Central memory CD8-positive, alpha-beta T cell (primary cell): ENCODE measurements at regions not wholly inside any gene's neighbourhood (a gene's known extent, or its start where the extent isn't known, plus 50 kb on each side); places are given as distances from the start of the nearest gene placed in this dataset.

ENCODE experiments used
- ATAC-seq: fragments of 150-1000 bp; cut with Tn5 transposase; replicated peaks from 2 replicates; pipeline ENCODE4 v1.10.0; 2022; ENCODE audit warnings: mild to moderate bottlenecking, moderate FRiP score, moderate number of reproducible peaks; ENCODE audit not compliant: poor library complexity, severe bottlenecking; ENCODE audit errors: extremely low read depth
- DNase-seq, 2 donors: peaks; one replicate each; pipeline ENCODE4 v3.0.0; 2021; ENCODE audit warnings: low spot score in 2 of 2
- H3K27ac Mint-ChIP-seq: one replicate; pipeline ENCODE4 v1.8.0; 2022; ENCODE audit warnings: low read depth, mild to moderate bottlenecking, moderate library complexity, mixed read lengths
- H3K27me3 Mint-ChIP-seq: one replicate; pipeline ENCODE4 v1.8.0; 2022; ENCODE audit warnings: mixed read lengths
- H3K36me3 Mint-ChIP-seq: one replicate; pipeline ENCODE4 v1.8.0; 2022; ENCODE audit warnings: mild to moderate bottlenecking, moderate library complexity, mixed read lengths; ENCODE audit not compliant: insufficient read depth
- H3K4me1 Mint-ChIP-seq: one replicate; pipeline ENCODE4 v1.8.0; 2022; ENCODE audit warnings: mixed read lengths
- H3K4me3 Mint-ChIP-seq: one replicate; pipeline ENCODE4 v1.8.0; 2022; ENCODE audit warnings: mild to moderate bottlenecking, moderate library complexity, mixed read lengths
- H3K9me3 Mint-ChIP-seq: one replicate; pipeline ENCODE4 v1.8.0; 2022; ENCODE audit warnings: mixed read lengths

DNA sequence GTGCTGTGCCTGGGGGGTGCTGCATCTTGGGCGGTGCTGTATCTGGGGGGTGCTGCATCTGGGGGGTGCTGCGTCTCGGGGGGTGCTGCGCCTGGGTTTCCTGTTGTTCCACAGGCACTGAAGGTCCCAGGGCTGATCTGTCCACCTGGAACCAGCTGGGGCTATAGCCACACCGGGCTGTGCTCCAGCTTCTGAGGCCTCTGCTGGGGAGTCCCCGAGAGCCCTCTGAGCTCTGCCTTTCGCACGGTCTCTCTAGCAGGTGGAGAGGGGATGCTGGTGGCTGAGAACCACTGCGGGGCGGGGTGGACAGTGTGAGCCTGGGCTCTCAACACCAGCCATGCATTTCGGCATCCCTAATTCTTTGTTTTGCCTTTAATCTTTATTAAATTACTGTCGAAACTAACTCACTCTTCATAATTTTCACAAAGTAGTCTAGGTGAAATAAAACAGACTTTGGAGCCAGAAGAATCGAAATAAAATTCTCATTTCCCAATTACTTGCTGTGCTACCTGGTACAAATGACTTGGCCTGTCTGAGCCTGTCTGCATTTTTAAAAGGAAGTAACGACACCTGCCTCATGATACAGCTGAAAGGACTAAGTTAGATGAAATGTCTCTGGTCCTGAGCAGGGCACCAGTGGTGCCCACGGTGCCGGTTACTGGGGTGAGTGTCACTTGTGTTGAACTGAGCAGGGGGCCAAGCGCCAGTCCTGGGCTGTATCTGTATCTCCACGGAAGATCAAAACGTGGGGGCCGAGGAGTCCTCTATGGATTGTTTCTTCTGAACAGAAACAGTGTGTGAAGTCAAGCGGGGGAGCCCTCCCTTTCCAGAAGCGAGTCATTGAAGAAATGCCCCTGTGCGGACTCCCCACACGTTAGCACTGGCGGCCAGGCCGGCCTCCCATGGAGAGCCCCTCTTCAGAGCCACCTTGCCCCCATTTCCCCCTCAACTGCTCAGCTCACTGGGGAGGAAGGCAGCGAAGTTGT, 142.0 kb downstream of the ASB1 start:
- H3K4me1 Mint-ChIP-seq, result no peaks in the 10 kb centered on the region
- H3K27me3 Mint-ChIP-seq, result peaks cover 19% of the 10 kb centered on the region
- no peak overlapping the region for H3K4me3 Mint-ChIP-seq
- H3K27ac Mint-ChIP-seq, result no peak overlapping the region
- ATAC-seq (no peak), DNase-seq (no peak)
- no peaks in the 10 kb centered on the region for H3K36me3 Mint-ChIP-seq
- no peaks in the 10 kb centered on the region for H3K9me3 Mint-ChIP-seq

DNA sequence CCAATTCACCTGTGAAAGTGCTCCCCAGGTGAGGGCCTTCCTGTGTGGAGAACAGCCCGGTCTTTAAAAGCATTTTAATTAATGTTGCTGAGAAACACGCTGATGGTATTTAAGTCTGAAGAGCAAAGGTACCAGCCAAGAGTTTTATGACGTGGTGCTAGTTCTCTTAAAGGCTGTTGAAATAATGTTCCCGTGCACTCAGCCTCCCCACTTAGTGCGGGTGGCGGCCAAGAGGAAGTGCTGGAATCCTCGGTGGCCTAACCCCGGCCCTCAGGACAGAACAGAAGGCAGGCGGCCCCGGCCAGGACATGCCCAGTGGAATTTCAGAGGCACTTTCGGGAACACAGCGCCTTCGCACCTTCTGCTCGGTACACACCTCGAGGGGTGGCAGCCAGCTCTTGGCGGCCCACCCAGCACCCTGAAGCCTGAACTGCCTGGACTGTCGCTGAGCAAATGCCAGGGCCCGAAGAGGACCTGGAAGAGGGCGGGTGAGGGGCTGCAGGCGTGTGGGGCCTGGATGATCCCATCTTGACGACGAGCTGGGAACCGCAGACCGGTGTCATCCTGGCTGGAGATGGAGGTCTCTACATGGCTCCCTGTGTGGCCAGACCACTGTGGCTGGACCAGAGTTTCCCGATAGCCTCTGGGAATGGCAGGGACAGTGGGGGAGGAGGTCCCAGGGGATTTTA, 142.9 kb downstream of the ASB1 start:
- no peak for ATAC-seq
- no peak overlapping the region for H3K27ac Mint-ChIP-seq
- no peaks in the 10 kb centered on the region for H3K36me3 Mint-ChIP-seq
- no peak for DNase-seq
- H3K4me1 Mint-ChIP-seq, result no peaks in the 10 kb centered on the region
- peaks cover 19% of the 10 kb centered on the region for H3K27me3 Mint-ChIP-seq
- no peak overlapping the region for H3K4me3 Mint-ChIP-seq
- H3K9me3 Mint-ChIP-seq, result no peaks in the 10 kb centered on the region

DNA sequence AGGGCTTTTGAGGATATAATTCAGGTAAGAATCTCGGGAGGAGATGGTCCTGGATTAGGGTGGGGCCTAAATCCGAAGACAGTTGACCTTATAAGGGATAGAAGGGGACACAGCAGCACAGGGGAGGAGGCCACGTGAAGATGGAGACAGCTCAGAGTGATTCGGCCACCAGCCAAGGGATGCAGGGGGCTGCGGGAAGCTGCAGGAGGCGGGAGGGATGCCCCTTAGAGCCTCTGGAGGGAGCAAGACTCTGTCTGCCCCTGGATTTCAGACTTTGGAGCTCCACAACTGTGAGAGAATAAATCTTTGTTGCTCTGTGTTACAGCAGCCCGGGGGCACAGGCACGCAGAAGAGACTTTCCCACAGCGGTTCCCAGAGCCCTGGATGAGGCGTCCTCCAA, 143.7 kb downstream of the ASB1 start:
- Mint-ChIP-seq H3K36me3 (no peaks in the 10 kb centered on the region), H3K4me3 (no peak overlapping the region), H3K27ac (no peak overlapping the region), H3K9me3 (no peaks in the 10 kb centered on the region), H3K4me1 (no peaks in the 10 kb centered on the region), H3K27me3 (peaks cover 19% of the 10 kb centered on the region)
- no peak for DNase-seq
- no peak for ATAC-seq

DNA sequence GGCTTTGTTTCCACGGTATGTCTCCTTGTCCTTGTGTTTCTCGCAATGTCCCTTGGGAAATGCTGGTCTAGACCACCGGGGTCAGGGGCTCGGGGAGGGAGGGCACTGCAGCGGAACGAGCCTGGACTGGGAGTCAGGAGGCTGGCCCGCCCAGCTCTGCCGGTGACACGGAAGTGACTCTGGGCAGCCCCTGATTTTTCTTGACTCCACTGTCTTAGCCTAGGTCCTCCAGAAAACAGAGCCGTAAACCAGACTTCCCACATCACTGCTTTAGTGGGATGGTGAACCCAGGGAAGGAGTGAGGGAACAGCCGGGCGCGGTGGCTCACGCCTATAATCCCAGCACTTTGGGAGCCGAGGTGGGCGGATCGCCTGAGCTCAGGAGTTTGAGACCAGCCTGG, 144.2 kb downstream of the ASB1 start:
- Mint-ChIP-seq H3K36me3 (no peaks in the 10 kb centered on the region), H3K27ac (no peak overlapping the region), H3K4me3 (no peak overlapping the region), H3K9me3 (no peaks in the 10 kb centered on the region), H3K4me1 (no peaks in the 10 kb centered on the region), H3K27me3 (peaks cover 19% of the 10 kb centered on the region)
- DNase-seq, result no peak
- ATAC-seq, result no peak

DNA sequence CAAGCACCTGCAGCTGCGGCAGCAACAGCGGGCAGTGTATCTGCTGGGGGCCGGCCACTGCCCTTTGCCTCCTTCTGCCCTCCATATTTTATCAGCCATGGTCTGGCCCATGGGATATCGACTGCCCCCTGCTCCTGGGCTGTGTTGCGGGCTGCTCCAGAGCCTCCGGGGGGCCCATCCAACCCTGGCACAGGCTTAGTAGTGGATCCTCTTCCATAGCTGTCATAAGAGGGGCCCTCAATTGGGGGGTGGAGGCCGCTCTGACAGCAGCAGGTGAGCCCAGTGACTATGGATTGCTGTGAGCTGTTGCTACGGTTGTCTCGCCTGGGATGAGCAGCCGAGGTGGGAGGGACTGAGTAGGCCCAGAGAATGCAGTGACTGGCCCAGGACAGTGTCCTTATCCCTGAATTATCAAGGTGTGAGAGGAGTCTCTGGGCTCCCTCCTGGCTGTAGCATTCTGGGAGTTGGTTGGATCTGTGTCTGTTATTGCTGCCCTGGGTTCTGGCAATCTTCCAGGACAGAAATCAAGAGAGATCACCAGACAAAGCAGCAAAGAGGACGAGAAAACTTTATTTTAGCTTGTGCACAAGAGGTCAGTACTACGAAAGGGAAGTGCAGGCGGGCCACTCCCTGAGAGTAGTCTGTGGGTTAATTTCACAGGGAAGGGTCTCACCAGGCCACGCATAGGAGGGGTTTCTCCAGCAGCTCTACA, 145.1 kb downstream of the ASB1 start:
- DNase-seq, result no peak
- Mint-ChIP-seq H3K4me1 (no peaks in the 10 kb centered on the region), H3K27ac (no peak overlapping the region), H3K4me3 (no peak overlapping the region), H3K9me3 (no peaks in the 10 kb centered on the region), H3K27me3 (peaks cover 19% of the 10 kb centered on the region), H3K36me3 (no peaks in the 10 kb centered on the region)
- ATAC-seq, result no peak

DNA sequence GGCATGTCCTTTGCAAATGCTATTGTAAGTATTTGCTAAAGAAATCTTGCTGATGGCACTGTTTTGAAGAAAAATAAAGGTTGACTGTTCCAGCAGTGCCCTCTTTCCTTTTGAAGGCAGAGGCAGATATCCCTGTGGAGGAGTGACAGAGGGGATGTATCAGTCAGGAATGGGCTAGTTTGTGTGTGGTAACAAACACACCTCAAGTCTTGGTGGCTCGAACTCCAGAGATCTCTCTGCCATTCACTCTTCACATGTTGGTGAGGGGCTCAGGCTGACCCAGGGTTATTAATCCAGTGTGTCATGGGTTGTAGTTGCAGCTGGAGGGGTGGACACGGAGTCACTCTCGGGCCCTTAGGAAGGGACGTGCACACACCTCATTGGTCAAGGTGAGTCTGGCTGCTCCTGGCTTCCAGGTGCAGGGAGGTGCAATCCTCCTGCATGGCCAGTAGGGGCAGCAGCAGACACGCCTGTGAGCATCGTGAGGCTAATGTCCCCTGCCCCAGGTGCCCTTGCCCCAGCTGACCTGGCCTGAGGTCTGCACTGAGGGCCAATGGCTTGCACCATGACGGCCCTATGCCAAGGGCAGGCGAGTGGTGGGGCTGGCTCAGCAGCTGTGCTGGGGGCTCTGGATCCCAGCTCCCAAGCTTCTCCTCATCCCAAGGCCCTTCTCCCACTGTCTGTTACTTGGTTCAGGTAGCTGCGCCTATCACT, 146.5 kb downstream of the ASB1 start:
- H3K27me3 Mint-ChIP-seq, result peaks cover 19% of the 10 kb centered on the region
- no peak for ATAC-seq
- H3K9me3 Mint-ChIP-seq, result no peaks in the 10 kb centered on the region
- DNase-seq, result no peak
- no peaks in the 10 kb centered on the region for H3K4me1 Mint-ChIP-seq
- no peak overlapping the region for H3K27ac Mint-ChIP-seq
- no peak overlapping the region for H3K4me3 Mint-ChIP-seq
- H3K36me3 Mint-ChIP-seq, result no peaks in the 10 kb centered on the region

DNA sequence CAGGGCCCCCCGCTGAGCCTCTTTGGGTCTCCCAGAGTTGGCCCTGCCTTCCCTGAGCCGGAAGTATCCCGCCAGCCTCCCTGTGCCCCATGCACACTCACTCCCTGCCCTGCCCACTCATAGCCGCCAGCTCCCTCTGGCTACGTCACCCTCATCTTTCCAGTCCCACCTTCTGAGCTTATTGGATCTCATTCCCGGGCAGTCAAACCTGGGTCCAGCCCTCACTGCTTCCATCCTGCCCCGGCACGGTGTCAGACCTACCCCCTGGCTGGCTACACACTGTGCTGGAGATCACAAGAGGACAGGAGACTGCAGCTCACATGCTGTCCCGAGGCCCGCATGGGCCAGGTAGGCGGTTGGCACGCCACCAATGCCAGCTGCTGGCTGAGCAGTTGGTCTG, 147.2 kb downstream of the ASB1 start:
- Mint-ChIP-seq H3K27me3 (peaks cover 14% of the 10 kb centered on the region), H3K4me1 (no peaks in the 10 kb centered on the region), H3K9me3 (no peaks in the 10 kb centered on the region), H3K36me3 (no peaks in the 10 kb centered on the region), H3K4me3 (no peak overlapping the region), H3K27ac (no peak overlapping the region)
- DNase-seq (no peak), ATAC-seq (no peak)

DNA sequence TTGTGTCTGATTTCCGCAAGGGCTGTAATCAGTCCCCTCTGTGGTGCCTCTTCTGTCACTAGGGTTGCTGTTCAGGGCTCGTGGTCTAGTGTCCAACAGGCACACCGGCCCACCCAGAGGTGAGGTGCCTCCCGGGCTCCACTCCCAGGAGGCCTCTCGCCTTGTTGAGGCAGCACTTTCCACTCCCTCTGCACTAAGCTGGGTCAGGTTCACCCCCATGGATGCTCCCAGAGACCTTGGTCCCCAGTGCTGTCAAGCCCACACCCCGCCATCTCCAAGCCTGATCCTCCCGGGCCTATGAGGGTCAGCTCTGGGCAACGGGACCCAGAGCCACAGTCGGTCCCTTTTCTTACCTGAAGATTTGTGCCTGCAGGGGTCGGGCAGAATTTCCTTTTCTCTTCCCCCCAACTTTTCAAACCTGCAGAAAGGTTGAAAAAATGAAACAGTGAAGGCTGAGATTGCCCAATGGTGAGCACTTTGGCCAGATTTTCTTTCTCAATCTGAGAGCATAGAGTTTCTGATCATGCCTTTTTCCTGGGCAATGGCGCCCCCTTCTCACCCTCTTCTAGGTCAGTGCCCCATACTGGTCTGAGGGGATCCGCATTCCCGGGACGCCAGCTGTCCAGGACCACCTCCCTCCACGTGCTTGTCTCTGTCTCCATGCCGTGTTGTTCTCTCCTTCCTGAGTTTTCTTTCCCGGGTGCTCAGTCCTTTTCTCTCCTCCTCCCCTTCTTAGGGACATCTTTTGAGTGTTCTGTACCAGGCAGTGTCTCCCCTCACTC, 148.0 kb downstream of the ASB1 start:
- no peaks in the 10 kb centered on the region for H3K4me1 Mint-ChIP-seq
- no peaks in the 10 kb centered on the region for H3K36me3 Mint-ChIP-seq
- ATAC-seq (no peak), DNase-seq (no peak)
- H3K27ac Mint-ChIP-seq, result no peak overlapping the region
- H3K27me3 Mint-ChIP-seq, result peaks cover 16% of the 10 kb centered on the region
- H3K4me3 Mint-ChIP-seq, result no peak overlapping the region
- H3K9me3 Mint-ChIP-seq, result no peaks in the 10 kb centered on the region

DNA sequence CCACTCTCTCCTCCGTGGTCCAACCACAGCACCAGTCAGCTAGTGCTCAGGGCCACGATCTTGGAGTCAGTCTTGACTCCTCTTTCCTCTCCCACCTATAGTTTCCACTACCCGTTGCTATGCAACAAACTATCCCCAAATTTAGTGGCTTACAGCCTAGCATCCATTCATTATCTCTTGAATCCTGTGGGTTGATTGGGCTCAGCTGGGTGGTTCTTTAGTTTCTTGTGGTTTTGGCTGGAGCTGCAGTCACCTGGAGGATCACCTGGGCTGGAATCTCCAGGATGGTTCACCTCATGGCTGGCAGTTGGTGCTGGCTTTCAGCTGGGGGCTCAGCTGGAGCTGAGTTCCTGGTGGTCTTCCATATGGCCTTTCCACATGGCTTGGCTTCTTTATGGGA, 149.9 kb downstream of the ASB1 start:
- Mint-ChIP-seq H3K27me3 (peaks cover 17% of the 10 kb centered on the region), H3K4me3 (no peak overlapping the region), H3K9me3 (no peaks in the 10 kb centered on the region), H3K27ac (no peak overlapping the region), H3K36me3 (no peaks in the 10 kb centered on the region), H3K4me1 (no peaks in the 10 kb centered on the region)
- ATAC-seq (no peak), DNase-seq (no peak)

DNA sequence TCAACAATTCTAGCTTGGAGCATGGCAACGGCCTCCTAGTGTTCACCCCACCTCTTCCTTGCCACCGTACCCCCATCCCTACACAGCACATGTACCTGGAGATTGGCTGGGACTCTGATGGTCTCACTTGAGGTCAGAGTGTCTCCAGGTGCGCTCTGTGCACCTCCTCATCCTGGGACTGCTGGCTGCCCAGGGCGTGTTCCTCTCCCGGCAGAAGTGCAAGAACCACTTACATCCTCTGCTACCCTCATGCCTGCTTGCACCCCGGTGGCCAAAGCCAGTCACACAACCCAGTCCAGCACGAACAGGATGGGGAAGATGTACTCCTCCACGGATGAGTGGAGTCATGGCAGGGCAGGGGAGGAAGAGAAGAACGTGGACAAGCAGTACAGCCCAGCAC, 151.5 kb downstream of the ASB1 start:
- no peaks in the 10 kb centered on the region for H3K4me1 Mint-ChIP-seq
- ATAC-seq (no peak), DNase-seq (no peak)
- H3K36me3 Mint-ChIP-seq, result no peaks in the 10 kb centered on the region
- H3K27ac Mint-ChIP-seq, result no peak overlapping the region
- peaks cover 17% of the 10 kb centered on the region for H3K27me3 Mint-ChIP-seq
- no peaks in the 10 kb centered on the region for H3K9me3 Mint-ChIP-seq
- H3K4me3 Mint-ChIP-seq, result no peak overlapping the region

DNA sequence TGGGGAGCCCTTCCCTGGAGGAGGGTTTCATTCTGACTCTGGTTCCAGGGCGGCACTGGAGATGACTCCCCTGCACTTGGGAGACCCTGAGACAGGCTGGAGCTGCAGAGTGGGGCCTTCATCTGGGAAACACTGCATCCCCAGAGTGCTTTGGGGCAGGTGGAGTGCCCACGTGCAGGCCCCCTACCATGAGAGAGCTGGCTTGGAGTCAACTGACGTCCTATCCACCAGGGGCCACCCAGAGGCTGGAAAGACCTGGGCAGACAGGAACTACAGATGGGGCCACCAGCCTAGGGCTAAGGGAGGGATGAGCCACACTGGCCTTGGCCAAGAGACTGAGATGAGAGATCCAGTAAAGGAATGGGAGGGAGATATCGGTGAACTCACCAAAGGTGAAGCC, 153.8 kb downstream of the ASB1 start:
- no peaks in the 10 kb centered on the region for H3K9me3 Mint-ChIP-seq
- H3K27me3 Mint-ChIP-seq, result peaks cover 17% of the 10 kb centered on the region
- ATAC-seq (no peak), DNase-seq (no peak)
- no peaks in the 10 kb centered on the region for H3K4me1 Mint-ChIP-seq
- no peaks in the 10 kb centered on the region for H3K36me3 Mint-ChIP-seq
- H3K4me3 Mint-ChIP-seq, result no peak overlapping the region
- H3K27ac Mint-ChIP-seq, result no peak overlapping the region

DNA sequence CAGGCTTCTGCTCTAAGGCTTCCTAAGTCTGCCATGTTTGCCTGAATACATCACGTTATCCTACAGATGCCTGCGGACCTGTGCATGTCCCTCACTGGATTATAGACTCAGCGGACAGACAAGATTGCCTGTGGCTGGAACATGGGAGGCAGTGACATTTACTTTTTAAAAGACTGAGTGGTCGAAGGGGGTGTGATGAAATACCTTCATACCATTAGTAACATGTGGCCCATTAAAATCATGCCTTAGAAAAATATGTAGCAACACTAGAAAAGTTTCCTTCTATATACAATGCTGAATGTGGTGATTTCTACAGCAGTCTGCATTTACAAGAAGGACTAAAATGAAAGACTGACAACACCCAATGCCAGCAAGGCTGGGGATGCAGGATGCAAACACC, 154.4 kb downstream of the ASB1 start:
- Mint-ChIP-seq H3K27me3 (peaks cover 17% of the 10 kb centered on the region), H3K9me3 (no peaks in the 10 kb centered on the region), H3K4me3 (no peak overlapping the region), H3K36me3 (no peaks in the 10 kb centered on the region), H3K27ac (no peak overlapping the region), H3K4me1 (no peaks in the 10 kb centered on the region)
- ATAC-seq (no peak), DNase-seq (no peak)
